Tibial artery (tissue), 4 donors: ENCODE measurements at regions not wholly inside any gene's neighbourhood (a gene's known extent, or its start where the extent isn't known, plus 50 kb on each side); places are given as distances from the start of the nearest gene placed in this dataset.

ENCODE experiments used
- DNase-seq, 2 donors: peaks; one replicate each; pipeline ENCODE4 v3.0.0-alpha.2; 2019
- H3K27ac ChIP-seq, 2 donors: fragments of 200-600 bp; sonication (generic) in 1 of 2; 1 replicate in 1 of 2; 2 replicates in 1 of 2; pipeline ENCODE4 v1.5.1; 2018 to 2019; ENCODE audit warnings: mild to moderate bottlenecking in 1 of 2
- H3K27me3 ChIP-seq, 2 donors: fragments of 200-600 bp; sonication (generic) in 1 of 2; one replicate each; pipeline versions ENCODE4 v1.5.1 to v1.6.0; 2016 to 2019
- H3K36me3 ChIP-seq, 3 donors: fragments of 200-600 bp; sonication (generic) in 2 of 3; one replicate each; pipeline ENCODE4 v1.5.1; 2016 to 2019; ENCODE audit warnings: mild to moderate bottlenecking in 2 of 3
- H3K4me1 ChIP-seq, 4 donors: fragments of 200-600 bp; sonication (generic) in 2 of 4; 1 replicate in 3 of 4; 2 replicates in 1 of 4; pipeline ENCODE4 v1.5.1; 2016 to 2019
- H3K4me3 ChIP-seq, 2 donors: fragments of 200-600 bp; sonication (generic) in 1 of 2; 1 replicate in 1 of 2; 2 replicates in 1 of 2; pipeline ENCODE4 v1.5.1; 2018 to 2019; ENCODE audit warnings: mild to moderate bottlenecking in 2 of 2
- H3K9me3 ChIP-seq, 3 donors: fragments of 200-600 bp; sonication (generic) in 1 of 3; one replicate each; pipeline ENCODE4 v1.5.1; 2016 to 2019
- intact Hi-C: fragments of 100-400 bp; cut with DNase I; formaldehyde crosslinking; loops from one replicate; pipeline ENCODE4 v1.15.0; 2023; ENCODE audit warnings: low total_unique reads
- TF ChIP-seq, protein P1 (sequence below), 2 experiments: fragments of 200-600 bp in 1 of 2; fragments of 450-650 bp in 1 of 2; IDR thresholded peaks; one replicate each; pipeline ENCODE4 v1.5.1; 2017 to 2019; ENCODE audit warnings: antibody characterized with exemption in 2 of 2, mild to moderate bottlenecking in 1 of 2, moderate library complexity in 1 of 2

DNA sequence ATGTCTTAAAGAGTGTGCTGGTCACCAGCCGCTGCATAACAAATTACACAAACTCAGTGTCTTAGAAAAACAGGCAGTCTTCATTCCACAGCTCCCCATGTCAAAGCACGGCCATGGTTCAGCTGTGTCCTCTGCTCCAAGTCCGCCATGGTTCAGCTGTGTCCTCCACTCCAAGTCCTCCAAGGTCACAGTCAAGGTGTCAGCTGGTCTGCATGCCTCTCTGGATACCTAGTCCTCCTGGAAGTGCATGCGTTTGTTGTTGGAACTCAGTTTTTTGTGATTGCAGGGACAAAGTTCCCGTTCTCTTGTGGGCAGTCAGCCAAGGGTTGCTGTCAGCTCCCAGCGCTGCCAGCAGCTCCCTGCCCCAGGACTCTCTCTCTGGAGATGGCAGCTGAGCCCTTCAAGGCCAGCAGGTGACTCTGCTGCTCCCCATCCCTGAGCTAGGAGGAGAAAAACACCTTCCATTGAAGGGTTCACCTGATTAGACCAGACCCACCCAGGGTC, 304.0 kb upstream of the MYT1L start:
- intact Hi-C loops = no loop called here
- no peaks in the 10 kb centered on the region for H3K9me3 ChIP-seq
- TF ChIP-seq, protein P1, sequence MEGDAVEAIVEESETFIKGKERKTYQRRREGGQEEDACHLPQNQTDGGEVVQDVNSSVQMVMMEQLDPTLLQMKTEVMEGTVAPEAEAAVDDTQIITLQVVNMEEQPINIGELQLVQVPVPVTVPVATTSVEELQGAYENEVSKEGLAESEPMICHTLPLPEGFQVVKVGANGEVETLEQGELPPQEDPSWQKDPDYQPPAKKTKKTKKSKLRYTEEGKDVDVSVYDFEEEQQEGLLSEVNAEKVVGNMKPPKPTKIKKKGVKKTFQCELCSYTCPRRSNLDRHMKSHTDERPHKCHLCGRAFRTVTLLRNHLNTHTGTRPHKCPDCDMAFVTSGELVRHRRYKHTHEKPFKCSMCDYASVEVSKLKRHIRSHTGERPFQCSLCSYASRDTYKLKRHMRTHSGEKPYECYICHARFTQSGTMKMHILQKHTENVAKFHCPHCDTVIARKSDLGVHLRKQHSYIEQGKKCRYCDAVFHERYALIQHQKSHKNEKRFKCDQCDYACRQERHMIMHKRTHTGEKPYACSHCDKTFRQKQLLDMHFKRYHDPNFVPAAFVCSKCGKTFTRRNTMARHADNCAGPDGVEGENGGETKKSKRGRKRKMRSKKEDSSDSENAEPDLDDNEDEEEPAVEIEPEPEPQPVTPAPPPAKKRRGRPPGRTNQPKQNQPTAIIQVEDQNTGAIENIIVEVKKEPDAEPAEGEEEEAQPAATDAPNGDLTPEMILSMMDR (IDR thresholded peaks at IDR 0.05) = no peak
- no peaks in the 10 kb centered on the region for H3K36me3 ChIP-seq
- no peak for DNase-seq
- H3K4me3 ChIP-seq = no peak overlapping the region
- H3K4me1 ChIP-seq = no peaks in the 10 kb centered on the region
- peaks cover 0 to 23% of the 10 kb centered on the region in 2 donors for H3K27me3 ChIP-seq
- no peak overlapping the region for H3K27ac ChIP-seq

DNA sequence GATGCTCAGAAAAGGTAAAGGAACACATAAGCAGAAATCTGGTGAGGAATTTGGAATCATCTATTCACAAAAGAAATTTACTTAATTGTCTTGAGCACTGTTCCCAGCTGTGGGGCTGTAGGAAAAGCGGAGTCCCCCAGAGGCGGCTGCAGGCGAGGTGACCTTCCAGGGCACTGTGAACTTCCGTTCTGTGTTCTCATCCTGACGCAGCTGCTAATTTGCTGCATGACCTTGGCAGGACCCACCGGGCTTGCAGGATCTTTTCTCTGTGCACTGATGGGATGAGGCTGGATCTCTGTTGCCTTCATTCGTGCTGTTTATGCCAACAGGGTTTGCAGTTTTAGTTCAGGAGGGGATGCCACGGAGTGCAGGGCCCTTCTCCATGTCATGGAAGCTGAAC, 301.9 kb upstream of the MYT1L start:
- Histone ChIP-seq H3K4me1 (no peaks in the 10 kb centered on the region), H3K36me3 (no peaks in the 10 kb centered on the region), H3K27ac (no peak overlapping the region), H3K9me3 (no peaks in the 10 kb centered on the region), H3K27me3 (peaks cover 0 to 12% of the 10 kb centered on the region in 2 donors), H3K4me3 (no peak overlapping the region)
- TF ChIP-seq, protein P1 (IDR thresholded peaks at IDR 0.05) = no peak
- no peak for DNase-seq
- intact Hi-C loops = no loop called here

DNA sequence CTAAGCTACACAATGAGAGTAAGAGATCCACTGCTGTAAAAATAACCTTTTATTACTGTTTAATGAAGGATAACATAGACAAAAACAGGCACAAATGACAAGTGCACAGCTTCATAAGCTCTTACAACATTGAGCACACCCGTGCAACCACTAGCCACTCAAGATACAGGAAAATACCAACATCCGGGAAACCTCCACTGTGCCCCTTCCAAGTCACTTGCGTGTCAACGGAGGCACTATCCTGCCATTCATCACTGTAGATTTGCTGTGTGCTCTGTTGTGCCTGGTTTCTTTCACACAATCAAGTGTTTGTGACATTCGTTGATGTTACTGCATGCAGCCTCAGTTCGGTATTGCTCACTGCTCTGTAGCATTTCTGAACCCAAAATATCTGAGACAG, 292.9 kb upstream of the MYT1L start:
- Histone ChIP-seq H3K9me3 (peaks cover 0 to 7% (median 0%) of the 10 kb centered on the region in 3 donors), H3K4me1 (no peaks in the 10 kb centered on the region), H3K27me3 (no peaks in the 10 kb centered on the region), H3K27ac (no peak overlapping the region), H3K4me3 (no peak overlapping the region), H3K36me3 (no peaks in the 10 kb centered on the region)
- intact Hi-C loops = no loop called here
- TF ChIP-seq, protein P1 (IDR thresholded peaks at IDR 0.05) = no peak
- no peak for DNase-seq

DNA sequence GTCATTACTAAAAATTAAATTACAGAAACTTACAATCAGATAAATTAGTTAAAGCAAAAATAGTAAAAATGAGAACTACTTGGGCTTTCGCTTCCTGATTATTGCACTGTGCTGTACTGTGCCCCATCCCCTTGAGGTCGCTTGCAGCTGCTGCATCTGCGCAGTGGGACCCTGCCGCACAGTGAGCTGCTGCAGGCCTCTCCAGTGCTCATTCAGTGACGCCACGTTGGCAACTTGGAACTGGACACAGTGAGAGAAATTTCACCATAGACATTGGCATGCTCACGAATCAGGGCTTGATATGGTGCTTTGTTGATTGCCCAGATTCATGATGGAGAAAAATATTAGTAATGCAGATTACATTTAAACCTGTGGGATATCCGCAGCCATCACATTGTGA, 290.8 kb upstream of the MYT1L start:
- Histone ChIP-seq H3K4me3 (no peak overlapping the region), H3K9me3 (peaks cover 0 to under 1% (median 0%) of the 10 kb centered on the region in 3 donors), H3K27me3 (no peaks in the 10 kb centered on the region), H3K4me1 (no peaks in the 10 kb centered on the region), H3K36me3 (no peaks in the 10 kb centered on the region), H3K27ac (no peak overlapping the region)
- TF ChIP-seq, protein P1 (IDR thresholded peaks at IDR 0.05) = no peak
- DNase-seq = no peak
- intact Hi-C loops = no loop called here

DNA sequence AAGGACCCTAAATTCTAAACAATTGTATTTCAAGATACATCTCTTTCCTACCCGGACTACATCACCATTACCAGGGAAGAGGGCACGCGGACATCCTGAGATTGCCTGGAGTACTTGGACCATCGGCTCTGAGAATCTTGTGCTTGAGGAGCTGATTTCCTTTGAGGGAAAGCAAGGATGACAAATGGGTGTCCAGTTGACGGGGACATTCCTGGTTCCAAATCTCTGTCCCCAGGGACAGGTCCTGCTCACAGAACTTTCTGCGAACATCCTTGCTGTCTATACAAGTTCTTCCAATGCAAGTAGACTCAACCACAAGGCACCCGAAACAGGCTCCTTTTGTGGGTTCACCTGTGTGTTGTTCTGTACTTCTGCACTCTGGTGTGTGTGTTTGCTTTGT, 289.5 kb upstream of the MYT1L start:
- intact Hi-C loops = no loop called here
- H3K27ac ChIP-seq = no peak overlapping the region

More for the DNA sequence above, 289.5 kb upstream of the MYT1L start:
- no peak for DNase-seq
- no peaks in the 10 kb centered on the region for H3K9me3 ChIP-seq
- H3K4me1 ChIP-seq = no peaks in the 10 kb centered on the region
- TF ChIP-seq, protein P1 (IDR thresholded peaks at IDR 0.05) = no peak
- no peaks in the 10 kb centered on the region for H3K36me3 ChIP-seq
- no peak overlapping the region for H3K4me3 ChIP-seq
- no peaks in the 10 kb centered on the region for H3K27me3 ChIP-seq
